Activated T-helper 1 cell treated with Interleukin-2 at 50 U/mL for 16 hours (primary cell): ENCODE measurements at regions not wholly inside any gene's neighbourhood (a gene's known extent, or its start where the extent isn't known, plus 50 kb on each side); places are given as distances from the start of the nearest gene placed in this dataset.

Experiments
- DNase-seq: peaks from one replicate; pipeline ENCODE4 v3.0.0-alpha.2; 2020; ENCODE audit warnings: low read depth

DNA sequence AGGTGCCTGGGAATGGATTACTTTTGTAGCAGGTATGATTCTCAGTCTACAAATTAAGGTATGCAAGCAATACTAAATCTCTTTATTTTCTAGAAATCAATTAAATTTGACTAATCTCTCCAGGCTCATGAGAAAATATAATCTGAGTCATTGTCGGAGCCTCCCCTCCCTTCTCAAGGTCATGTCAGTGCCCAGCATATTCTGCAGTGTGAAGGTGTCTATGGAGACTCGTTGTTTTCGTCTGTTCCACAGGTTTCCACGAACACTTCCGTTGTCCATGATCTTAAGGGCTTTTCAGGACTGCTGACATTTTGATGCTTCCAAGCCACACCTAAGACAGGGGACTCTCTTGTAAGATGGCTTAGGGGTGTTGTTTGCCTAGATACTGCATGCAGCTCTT lies 56.6 kb upstream of the SCOC start:
- no peak for DNase-seq

DNA sequence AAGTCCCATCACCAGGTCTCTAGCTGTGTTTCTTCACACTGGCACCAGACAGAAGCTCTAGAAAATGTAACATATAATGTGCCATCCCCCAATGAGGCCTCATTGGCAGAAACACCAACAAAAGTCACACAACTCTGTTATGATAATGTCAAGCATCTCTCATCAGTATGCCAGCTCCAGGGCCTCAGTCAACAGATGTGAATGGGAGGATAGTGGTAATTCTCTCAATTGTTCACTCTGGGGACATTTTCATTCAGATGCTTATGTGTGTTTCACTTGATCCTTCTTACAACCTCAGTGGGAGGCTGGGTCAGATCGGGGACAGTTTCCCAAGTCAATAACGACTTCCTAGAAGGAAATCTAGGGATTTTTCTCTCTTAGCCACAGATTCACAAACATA lies 57.5 kb upstream of the SCOC start:
- no peak for DNase-seq

DNA sequence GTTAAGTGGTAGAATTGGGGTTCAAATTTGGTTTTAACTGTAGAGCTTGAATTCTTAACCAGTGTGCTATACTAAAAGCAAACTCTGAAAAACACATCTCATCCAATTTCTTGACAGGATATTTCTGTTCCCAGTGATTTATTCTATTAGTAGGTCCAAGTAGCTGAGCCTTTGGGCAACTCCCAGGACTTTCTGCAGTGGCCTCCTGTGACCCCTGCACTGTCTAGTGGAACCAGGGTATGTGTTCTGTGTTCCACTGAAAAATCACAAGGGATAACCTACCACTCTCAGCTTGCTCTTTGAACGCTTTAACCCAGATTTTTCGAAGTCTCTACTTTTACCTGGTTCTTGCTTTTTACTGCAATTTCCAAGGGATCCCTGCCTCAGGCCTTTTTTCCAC lies 58.0 kb upstream of the SCOC start:
- DNase-seq, result no peak

DNA sequence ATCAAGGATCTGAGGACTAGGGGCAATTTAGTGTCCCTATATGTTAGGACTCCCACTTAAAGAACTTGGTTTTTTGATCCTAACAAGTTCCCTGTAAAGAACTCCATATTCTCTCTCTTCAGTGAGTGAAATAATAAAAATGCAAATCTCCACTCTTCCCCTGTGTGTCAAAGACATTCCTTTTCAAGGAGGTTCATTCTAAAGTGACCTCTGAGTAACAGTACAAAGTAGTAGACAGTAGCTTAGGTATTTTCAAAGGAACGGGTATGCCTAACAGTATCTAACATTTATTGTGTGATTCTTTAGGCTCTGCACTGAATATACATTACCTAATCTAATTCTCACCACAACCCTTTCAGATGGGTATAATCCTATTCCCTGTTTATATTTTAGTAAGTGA lies 58.4 kb upstream of the SCOC start:
- DNase-seq, result no peak

DNA sequence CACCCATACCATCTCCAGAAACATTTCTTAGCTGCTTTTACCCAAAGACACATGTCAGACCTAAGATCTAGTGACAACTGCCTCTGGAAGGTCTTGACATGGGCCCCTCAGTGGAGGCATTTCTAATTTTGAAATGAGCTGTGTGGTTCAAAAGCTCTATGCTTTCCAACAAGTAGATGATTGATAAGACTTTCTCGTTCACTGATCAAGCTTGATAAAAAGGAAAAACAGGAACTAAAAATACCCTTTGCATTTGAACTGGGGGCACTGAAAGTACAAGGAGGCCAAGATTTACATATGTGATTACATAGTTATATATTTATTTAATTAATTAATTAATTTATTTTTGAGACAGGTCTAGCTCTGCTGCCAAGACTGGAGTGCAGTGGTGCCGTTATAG lies 61.3 kb upstream of the SCOC start:
- no peak for DNase-seq

DNA sequence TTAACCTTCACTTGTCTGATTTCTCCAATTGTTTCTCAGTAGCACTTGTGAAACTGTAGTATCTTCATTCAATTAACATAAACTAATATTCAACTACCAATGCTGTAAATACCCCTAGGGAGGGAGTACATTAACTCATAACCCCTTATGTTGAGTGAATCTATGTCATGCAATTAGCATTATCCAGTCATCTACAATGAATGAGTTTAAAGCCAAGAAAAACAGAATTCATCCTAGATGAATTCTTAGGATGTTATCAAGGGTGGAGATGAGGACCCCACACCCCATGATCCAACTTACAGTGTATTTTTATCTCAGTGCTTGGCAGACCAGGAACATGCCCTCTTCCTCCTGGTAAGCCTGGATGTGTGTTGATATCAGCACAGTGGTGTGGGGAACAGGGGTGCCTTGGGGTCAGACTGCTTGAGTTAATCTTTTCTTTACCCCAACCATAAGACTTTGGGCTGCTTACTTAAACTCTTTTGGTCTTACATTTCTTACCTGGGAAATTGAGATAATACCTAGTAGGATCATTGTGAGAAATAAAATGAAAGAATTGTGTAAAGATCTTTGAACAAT lies 62.1 kb upstream of the SCOC start:
- DNase-seq, result no peak

DNA sequence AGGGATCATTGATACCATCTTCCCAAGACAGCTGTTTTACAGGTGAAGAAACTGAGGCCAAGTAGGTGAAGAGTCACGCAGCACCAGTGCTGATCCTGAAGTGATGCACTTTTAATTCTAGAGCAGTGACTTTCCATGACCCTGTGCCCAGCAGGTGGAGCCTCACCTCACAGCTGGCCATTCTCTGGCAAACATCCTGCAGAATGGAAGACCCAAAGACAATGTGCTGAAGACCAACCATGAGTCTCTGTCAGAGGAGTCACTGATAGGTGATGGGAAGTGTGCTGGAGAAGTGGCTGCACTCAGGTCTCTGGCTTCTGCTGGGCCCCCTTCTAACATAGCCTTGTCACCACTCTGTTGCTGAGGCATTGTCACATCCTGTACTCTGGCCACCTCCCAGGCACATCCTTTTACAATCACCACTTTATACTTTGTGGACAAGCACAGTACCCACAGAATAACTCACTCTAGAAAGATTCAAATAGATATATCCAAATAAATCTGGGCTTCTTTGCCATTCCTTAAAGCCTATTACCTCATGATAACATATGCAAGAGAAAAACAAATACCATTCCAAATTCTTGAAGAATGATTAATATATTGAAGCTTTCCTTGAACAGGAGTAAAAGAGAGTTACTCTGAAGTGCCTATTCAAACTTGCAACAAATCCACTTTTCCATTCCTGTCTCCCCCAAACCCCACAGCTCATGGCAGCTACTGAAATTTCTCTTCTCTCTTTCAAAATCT lies 64.1 kb upstream of the SCOC start:
- DNase-seq, result no peak

DNA sequence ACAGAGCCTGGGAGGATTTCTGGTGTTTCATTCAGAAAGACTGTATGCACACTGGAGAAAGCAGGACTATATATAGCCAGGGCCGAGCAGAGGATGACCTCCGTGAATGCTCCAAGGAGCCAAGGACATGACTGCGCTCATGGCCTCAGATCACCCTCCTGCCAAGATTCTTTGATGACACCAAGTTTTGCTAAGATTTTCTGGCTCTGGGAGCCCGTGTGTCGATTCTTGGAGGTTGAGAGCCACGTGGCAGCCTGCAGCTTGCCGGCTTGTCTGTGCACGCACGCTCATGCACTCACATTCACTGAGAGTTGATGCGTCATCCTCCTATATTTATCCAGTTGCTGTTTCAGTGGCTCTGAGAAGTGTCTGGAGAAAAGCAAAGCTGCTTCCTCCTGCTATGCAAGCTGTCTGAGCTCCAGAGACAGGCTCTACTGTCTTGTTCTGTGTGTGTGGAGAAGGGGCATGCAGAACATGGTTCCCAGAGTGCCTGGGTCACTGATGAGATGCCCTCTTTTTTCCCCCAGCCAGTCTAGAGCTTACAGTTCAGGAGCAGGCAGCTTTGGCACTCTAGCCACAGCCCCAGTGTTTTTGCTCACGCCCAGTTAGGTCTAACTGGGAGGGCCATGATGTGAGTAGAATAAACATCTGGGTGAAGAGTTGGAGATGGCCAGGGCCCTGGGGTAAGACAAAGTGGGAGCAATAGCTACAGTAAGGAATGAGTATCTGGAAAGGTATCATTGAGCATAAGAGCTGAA lies 64.9 kb upstream of the SCOC start:
- DNase-seq, result no peak

DNA sequence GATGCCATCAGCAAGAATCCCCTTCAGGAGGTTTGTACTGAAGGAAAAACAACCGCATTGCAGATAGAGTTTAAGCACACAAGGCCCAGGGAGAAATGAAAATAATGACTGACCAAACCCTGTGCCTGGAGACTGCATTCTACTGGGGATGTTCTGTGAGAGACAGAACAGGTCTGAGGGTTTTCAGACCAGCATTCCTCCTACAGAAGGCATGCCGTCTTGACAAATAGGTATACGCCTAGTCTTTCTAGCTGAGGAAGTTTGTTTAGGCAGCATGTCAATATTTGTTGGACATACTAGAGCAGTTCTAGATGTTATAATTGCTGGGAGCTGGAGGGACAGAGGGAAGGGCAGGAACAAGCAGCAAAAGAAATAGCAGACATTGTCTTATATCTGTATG lies 68.4 kb upstream of the SCOC start:
- DNase-seq, result no peak

DNA sequence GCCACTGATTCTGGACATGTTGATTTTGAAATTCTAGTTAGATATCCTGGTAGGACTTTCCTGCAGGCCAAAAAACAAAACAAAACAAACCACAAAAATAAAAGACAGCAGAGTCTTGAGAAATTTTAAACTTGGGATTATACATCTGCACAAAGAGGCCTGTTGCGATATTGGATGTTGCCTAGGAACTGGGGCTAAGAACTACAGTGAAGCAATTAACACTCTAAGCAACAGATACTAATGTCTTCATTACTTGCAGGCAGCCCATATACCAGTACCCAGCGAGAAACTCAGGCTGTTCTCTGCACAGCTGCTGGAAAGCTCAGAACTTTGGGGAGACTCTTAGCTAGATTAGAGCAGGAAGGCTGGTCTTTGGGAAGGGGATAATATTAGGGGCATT lies 69.1 kb upstream of the SCOC start:
- DNase-seq, result no peak

DNA sequence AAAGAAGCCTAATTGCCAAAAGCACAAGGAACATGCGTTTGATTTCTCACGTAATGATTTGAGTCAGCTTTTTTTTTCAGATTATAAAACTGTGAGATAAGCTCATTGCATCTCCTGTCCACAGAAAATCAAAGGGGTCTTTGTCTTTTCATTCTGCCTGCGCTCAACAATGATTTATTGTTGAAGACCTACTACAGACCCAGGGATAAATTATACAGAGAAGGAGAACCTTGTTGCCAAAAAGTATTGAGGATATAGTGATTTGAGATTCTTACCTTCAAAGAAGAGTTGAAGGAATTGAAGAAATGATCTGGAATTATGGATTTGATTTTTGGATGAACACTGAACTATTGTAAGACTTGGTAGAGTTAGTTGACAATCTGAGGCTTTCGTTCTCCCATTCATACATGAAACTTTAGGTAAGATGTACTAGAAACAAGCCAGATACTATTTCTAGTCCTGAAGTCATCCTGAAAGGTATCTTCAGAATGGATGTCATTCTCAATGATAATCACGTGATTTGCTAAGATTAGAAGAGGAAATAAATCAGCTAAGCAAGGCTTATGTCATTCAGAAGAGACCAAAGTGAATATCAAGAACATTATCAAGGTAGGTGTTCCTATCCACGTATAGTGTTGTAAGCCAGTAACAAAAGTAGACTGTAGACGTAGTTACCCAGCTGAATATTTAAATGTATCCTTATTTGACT lies 71.1 kb upstream of the SCOC start:
- DNase-seq, result no peak

DNA sequence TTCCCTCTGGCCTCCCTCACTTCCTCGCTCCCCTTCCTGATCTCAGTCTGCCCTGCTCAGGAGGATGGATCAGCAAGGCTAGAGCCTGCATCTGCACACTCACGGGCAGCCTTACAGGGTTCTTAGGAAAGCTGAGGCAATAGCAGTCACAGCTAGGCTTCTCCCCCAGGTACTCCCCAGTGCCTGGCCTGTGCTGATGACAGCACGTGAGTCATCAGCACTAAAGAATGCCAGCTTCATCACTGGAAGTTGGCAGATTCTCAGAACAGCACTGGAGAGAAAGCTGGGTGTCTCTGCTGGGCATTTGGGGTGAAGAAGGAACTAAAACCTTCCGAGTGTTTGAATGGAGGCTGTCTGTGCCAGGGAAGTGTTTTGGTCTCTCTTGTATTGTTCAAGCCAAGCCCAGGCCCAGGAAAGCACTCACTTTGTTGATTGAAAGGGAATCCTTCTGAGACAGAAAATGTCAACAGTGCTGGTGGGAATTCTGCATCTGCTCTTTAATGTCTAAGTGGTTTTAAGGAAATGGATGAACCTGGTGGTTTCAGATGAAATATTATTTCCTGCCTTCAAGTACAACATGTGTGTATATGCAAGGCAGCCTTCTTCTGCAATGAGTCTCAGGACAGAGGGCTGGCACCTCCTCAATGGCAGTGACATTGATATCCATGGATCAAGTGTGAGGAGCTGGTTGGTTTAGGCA lies 73.0 kb upstream of the SCOC start:
- no peak for DNase-seq

DNA sequence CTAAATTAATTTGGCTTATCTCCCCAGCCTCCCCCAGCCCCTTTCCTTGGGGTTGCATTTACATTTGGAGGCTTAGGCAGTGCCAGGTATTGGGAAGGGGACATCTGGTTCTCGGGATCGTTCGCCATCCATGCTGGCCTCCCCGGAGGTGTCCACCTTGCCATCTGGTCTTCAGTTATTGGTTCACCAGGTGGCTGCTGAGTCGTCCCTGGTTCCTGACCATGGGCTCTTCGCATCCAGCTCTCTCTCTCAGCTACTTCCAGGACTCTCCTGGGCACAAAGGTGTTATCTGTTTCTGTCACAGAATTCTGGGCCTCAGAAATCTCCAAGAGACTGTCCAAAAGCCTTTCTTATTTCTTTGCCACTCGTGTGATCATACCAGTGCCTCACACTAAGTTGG lies 75.4 kb upstream of the SCOC start:
- no peak for DNase-seq

DNA sequence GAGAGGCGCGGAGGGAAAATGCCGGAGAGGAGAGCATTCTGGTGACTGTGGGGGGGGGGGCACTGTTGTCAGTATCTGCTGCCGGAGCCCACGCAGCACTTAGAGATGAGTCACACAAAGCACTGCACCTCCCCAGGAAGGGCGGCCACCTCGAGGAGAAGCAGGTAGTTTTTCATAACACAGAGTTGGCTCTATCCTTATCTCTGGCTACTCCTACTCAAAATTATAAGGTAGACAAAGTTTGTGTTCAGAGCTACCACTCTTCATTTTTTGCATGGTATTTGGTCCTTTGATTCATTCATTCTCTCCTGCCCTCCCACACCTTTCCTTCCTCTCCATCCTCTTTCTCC lies 76.2 kb upstream of the SCOC start:
- DNase-seq, result no peak

DNA sequence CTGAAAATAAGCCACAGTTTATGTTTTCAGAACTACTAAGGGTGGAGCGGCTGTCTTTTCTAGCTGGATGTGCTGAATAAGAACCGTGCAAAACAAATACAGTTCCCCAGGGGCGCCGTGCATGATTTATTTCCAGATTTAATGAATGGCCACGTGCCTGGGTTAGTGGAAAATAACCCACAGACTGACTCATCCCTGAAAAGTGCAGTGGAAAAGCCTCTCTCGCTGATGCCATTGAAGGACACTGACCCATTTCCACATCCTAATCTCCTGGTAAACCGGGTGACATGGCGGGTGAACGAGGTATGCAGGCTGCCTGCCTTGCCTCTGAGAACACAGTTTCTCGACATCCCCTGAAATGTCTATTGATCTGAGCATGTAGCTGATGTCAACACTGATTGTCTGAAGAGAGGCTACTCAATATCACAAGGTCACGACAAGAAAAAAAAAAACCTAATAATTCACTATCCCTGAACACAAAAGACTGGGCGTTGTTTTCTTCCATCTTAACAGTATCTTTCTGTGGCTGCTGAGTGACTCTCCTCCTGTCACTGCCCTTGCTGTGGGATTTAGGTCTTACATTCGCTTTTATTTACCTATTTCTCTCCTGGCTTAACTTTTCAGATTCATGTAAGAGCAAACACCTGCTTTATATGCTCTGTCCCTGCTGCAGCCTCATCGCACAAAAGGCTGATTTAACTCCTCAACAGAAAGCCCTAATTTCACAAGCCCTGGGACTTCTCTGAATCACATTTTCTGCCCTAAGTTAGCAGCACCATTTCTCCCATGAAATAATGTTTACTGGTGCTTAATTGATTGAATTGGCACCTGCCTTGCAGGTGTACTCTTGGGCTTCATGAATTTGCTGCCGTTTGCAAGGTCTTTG lies 76.9 kb upstream of the SCOC start:
- DNase-seq, result no peak

DNA sequence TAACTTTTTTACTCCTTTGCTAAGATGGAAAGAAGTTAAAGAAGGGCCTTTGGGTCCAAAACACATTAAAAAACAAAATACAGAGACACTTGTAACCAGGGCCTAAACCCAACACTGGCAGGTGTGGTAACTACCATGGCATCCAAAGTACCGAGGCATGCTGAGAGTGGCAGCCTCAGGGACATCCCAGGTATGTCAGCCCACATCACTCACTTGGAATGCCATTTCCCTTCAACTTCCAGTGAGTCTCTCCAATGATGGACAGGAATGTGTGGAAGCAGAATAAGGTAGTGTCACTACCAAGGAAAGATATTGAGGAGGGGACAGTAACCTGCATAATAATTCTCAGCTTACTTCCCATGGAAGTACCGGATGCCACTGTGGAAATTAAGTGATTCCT lies 79.5 kb upstream of the SCOC start:
- no peak for DNase-seq

DNA sequence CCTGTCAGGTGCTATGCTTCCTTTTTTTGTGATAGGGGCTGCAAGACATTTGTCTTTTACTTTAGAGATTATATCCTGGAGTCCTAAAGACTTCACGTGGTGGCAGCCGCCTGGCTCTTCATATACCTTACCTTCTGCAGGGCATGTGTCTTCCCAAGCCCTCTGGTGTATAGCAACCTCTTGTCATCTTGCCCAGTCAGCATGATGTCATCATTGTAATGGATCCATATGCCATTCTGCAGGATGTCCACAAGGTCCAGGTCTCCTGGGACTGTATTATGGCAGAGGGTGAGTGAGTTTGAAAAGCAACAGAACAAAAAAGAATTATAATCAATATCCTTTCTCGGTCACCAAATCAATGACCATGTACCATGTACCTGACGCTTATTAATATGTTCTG lies 82.2 kb upstream of the SCOC start:
- DNase-seq, result no peak

DNA sequence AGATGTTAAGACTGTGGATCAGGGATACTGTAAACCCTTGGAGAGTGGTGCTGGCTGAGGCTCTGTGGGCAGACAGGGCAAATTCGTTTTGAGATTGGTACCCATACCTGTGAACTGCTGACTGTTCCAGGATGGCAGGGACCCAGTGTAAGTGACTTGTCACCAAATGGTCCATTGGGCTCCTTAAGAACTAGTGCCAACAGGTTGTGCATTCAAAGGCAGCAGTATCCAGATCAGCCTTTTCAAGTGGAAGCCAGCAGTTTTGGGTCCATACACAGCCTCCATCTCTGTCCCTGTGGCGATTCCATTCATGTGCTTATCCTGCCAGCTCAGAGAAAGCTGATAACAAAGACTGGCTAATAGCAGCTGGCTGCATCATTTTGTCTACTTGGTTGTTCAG lies 84.0 kb upstream of the SCOC start:
- no peak for DNase-seq

DNA sequence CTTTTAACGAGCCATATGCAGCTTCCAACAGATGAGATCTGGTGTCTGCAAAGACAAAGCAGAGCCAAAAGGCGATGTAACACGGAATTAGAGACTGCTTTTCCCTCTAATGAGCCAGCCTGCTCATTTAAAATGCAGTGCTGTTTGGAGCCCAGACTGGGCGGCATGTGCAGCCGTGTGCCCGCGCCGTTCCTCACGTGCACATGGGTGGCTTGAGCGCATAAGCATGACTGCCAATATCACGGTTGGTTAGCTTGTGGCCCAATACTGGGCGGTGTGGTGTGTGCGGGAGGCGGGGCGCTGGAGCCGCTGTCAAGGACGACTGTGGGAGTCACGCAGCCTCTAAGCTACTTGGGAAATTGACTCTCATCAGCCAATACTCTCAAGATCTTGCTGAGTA lies 87.0 kb upstream of the SCOC start:
- no peak for DNase-seq

DNA sequence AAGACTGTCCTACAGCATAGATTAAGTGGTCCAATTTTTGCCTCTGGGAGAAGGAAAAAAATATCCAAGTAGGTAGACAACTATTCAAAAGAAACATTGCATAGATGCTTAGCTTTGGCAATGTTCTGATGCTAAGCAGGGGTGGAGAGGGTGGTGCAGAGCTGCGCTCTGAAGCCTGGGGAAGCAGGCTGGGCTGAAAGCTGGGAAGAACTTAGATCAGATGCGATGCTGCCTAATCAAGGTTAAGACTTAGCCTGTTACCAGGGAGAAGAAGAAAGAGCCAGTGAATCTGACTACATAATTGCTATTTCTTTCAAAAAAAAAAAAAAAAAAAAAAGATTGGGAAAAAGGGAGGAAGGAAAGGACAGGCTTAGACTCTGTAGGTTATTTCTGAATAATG lies 89.0 kb upstream of the SCOC start:
- DNase-seq, result no peak

DNA sequence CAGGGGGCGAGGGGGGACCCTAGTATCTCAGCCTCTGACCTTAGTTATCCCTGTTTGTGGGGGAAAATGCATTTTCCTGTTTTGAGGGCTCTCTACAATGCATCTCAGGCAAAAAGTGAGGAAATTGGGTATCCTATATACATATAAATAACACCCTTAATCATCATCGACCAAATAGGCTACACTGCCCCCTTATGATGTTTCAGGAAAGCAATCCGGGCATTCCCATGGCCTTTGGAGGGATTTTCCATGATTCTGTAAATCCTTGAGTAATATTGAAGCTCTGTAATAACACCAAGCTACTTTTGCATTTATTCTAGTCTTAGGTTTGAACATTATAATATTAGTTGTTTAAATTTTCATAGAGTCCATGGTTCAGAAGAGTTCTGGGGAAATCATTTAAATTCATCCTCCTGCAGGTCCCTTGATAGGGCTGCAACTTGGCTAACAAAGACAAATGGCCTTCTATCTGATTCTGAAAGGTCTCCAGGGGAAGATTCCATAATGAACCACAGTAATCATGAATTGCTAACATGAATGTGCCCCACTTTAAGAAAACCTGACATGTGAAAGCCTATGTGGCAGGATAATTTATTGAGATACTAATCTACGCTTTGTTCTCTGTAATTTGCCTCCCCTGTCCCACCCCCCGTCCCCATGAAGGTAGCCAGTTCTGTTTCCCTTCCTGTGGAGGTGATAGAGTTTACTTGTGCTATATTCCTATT lies 91.5 kb upstream of the SCOC start:
- DNase-seq, result no peak
